ENCODE measurements at regions not wholly inside any gene's neighbourhood (a gene's known extent, or its start where the extent isn't known, plus 50 kb on each side); places are given as distances from the start of the nearest gene placed in this dataset.

DNA sequence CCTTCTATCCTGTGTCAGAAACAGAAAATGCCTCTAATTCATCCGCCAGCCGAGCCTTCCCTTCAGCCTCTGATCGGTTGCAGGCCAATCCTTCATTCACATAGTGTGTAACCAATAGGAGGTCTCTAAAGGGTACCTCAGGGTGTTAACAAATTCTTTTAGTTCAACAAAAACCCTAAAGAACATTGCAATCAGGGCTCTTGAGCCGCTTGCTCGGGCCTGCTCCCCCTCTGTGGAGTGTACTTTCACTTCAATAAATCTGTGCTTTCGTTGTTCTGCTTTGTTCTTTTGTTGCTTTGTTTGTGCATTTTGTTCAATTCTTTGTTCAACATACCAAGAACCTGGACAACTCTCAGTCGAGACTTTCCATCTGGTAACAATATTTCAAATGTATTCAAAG, 366.5 kb downstream of the KCTD12 start:
- TF ChIP-seq, protein P1, sequence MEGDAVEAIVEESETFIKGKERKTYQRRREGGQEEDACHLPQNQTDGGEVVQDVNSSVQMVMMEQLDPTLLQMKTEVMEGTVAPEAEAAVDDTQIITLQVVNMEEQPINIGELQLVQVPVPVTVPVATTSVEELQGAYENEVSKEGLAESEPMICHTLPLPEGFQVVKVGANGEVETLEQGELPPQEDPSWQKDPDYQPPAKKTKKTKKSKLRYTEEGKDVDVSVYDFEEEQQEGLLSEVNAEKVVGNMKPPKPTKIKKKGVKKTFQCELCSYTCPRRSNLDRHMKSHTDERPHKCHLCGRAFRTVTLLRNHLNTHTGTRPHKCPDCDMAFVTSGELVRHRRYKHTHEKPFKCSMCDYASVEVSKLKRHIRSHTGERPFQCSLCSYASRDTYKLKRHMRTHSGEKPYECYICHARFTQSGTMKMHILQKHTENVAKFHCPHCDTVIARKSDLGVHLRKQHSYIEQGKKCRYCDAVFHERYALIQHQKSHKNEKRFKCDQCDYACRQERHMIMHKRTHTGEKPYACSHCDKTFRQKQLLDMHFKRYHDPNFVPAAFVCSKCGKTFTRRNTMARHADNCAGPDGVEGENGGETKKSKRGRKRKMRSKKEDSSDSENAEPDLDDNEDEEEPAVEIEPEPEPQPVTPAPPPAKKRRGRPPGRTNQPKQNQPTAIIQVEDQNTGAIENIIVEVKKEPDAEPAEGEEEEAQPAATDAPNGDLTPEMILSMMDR (IDR thresholded peaks at IDR 0.05), result no peak
- no peak for DNase-seq (ENCODE audit: low spot score in 2 of 2)
- Histone ChIP-seq H3K9me3 (no peaks in the 10 kb centered on the region), H3K4me1 (peaks cover 0 to 19% of the 10 kb centered on the region in 2 donors), H3K27ac (no peak overlapping the region), H3K36me3 (no peaks in the 10 kb centered on the region), H3K4me3 (no peak overlapping the region), H3K27me3 (no peaks in the 10 kb centered on the region)
- intact Hi-C loops (cut with DNase I), result no loop called here

DNA sequence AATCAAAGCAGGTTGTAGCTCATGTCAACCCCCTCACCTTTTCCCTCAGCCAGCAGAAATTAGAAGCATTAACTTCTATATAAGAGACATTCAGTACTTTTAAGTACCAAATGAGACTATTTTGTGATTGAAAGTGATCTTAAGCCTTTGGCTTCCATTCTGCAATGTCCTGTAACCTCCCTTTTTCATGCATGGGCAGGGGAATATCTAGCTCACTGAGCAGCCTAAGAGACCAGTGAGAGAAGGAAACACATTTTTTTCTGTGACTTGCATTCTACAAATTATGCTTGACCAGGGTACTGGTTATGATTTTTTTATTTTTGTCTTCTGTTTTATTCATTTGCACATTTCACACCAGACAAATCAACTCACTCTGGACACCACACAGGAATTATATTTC, 369.6 kb downstream of the KCTD12 start:
- Histone ChIP-seq H3K4me3 (no peak overlapping the region), H3K36me3 (no peaks in the 10 kb centered on the region)
- TF ChIP-seq, protein P1 (IDR thresholded peaks at IDR 0.05), result no peak

GRCh38 chr13:76516013-76516412, 370.2 kb downstream of the KCTD12 start:
- DNase-seq (ENCODE audit: low spot score in 2 of 2), result no peak
- no peaks in the 10 kb centered on the region for H3K27me3 ChIP-seq
- peak overlapping the region in 1 of 2 donors; percentile 1 for H3K27ac ChIP-seq
- intact Hi-C loops (cut with DNase I), result no loop called here
- TF ChIP-seq, protein P1 (IDR thresholded peaks at IDR 0.05), result no peak
- peaks cover 0 to 19% of the 10 kb centered on the region in 2 donors for H3K4me1 ChIP-seq
- no peaks in the 10 kb centered on the region for H3K36me3 ChIP-seq
- H3K4me3 ChIP-seq, result no peak overlapping the region
- no peaks in the 10 kb centered on the region for H3K9me3 ChIP-seq

More for the DNA sequence above, 369.6 kb downstream of the KCTD12 start:
- H3K27me3 ChIP-seq, result no peaks in the 10 kb centered on the region
- H3K27ac ChIP-seq, result peak overlapping the region in 1 of 2 donors; percentile 1
- no peaks in the 10 kb centered on the region for H3K9me3 ChIP-seq
- H3K4me1 ChIP-seq, result peaks cover 0 to 19% of the 10 kb centered on the region in 2 donors
- intact Hi-C loops (cut with DNase I), result no loop called here
- no peak for DNase-seq (ENCODE audit: low spot score in 2 of 2)

GRCh38 chr13:76512721-76513145, 373.5 kb downstream of the KCTD12 start:
- peaks cover 0 to 19% of the 10 kb centered on the region in 2 donors for H3K4me1 ChIP-seq
- no peaks in the 10 kb centered on the region for H3K36me3 ChIP-seq
- H3K9me3 ChIP-seq, result no peaks in the 10 kb centered on the region
- no peak overlapping the region for H3K4me3 ChIP-seq
- H3K27me3 ChIP-seq, result no peaks in the 10 kb centered on the region
- no peak overlapping the region for H3K27ac ChIP-seq
- DNase-seq (ENCODE audit: low spot score in 2 of 2), result no peak
- intact Hi-C loops (cut with DNase I), result no loop called here
- TF ChIP-seq, protein P1 (IDR thresholded peaks at IDR 0.05), result no peak

- no peak overlapping the region for H3K4me3 ChIP-seq
- H3K4me1 ChIP-seq, result no peaks in the 10 kb centered on the region
- no peaks in the 10 kb centered on the region for H3K9me3 ChIP-seq
- intact Hi-C loops (cut with DNase I), result no loop called here
- TF ChIP-seq, protein P1 (IDR thresholded peaks at IDR 0.05), result no peak
- no peaks in the 10 kb centered on the region for H3K27me3 ChIP-seq
- DNase-seq (ENCODE audit: low spot score in 2 of 2), result no peak
- H3K36me3 ChIP-seq, result no peaks in the 10 kb centered on the region
- H3K27ac ChIP-seq, result no peak overlapping the region
These were observed 380.8 kb downstream of the KCTD12 start for GRCh38 chr13:76505437-76505836.

GRCh38 chr13:76503766-76504165, 382.4 kb downstream of the KCTD12 start:
- Histone ChIP-seq H3K36me3 (no peaks in the 10 kb centered on the region), H3K27ac (no peak overlapping the region), H3K4me1 (no peaks in the 10 kb centered on the region), H3K27me3 (no peaks in the 10 kb centered on the region), H3K4me3 (no peak overlapping the region), H3K9me3 (no peaks in the 10 kb centered on the region)
- TF ChIP-seq, protein P1 (IDR thresholded peaks at IDR 0.05), result no peak
- intact Hi-C loops (cut with DNase I), result no loop called here
- DNase-seq (ENCODE audit: low spot score in 2 of 2), result no peak

Data from ascending aorta (tissue), 2 donors.